Parathyroid adenoma (tissue), 2 donors: ENCODE measurements at regions not wholly inside any gene's neighbourhood (a gene's known extent, or its start where the extent isn't known, plus 50 kb on each side); places are given as distances from the start of the nearest gene placed in this dataset.

Experiments
- H2AFZ ChIP-seq: fragments of 300-600 bp; sonication (generic); one replicate; pipeline ENCODE4 v1.7.0; 2017; ENCODE audit warnings: antibody characterized with exemption, mild to moderate bottlenecking
- H3K27ac ChIP-seq: fragments of 300-600 bp; sonication (generic); one replicate; pipeline ENCODE4 v1.7.0; 2017
- H3K27me3 ChIP-seq: fragments of 300-600 bp; sonication (generic); one replicate; pipeline ENCODE4 v1.7.0; 2017; ENCODE audit warnings: low read length; ENCODE audit not compliant: control insufficient read depth, insufficient read depth
- H3K36me3 ChIP-seq: fragments of 300-600 bp; sonication (generic); one replicate; pipeline ENCODE4 v1.7.0; 2017; ENCODE audit warnings: low read length; ENCODE audit not compliant: control insufficient read depth, insufficient read depth
- H3K4me1 ChIP-seq: fragments of 300-600 bp; sonication (generic); one replicate; pipeline ENCODE4 v1.7.0; 2017; ENCODE audit warnings: control low read depth
- H3K4me2 ChIP-seq: fragments of 300-600 bp; sonication (generic); one replicate; pipeline ENCODE4 v1.7.0; 2017; ENCODE audit warnings: low read length
- H3K4me3 ChIP-seq: fragments of 300-600 bp; sonication (generic); one replicate; pipeline ENCODE4 v1.7.0; 2017; ENCODE audit warnings: low read depth, low read length
- H3K79me2 ChIP-seq: fragments of 300-600 bp; sonication (generic); one replicate; pipeline ENCODE4 v1.7.0; 2017; ENCODE audit warnings: control low read depth
- H3K9ac ChIP-seq: fragments of 300-600 bp; sonication (generic); one replicate; pipeline ENCODE4 v1.7.0; 2017; ENCODE audit warnings: mild to moderate bottlenecking
- H3K9me3 ChIP-seq: fragments of 300-600 bp; sonication (generic); one replicate; pipeline ENCODE4 v1.7.0; 2017; ENCODE audit warnings: low read length; ENCODE audit not compliant: control insufficient read depth
- TF ChIP-seq, protein P1 (sequence below): fragments of 300-600 bp; sonication (generic); IDR thresholded peaks from one replicate; pipeline ENCODE4 v1.7.0; 2017; ENCODE audit warnings: antibody characterized with exemption, mild to moderate bottlenecking
- donor health status: primary hyperparathyroidism.

- Histone ChIP-seq H2AFZ (no peak overlapping the region), H3K27ac (no peak overlapping the region), H3K36me3 (no peaks in the 10 kb centered on the region), H3K9ac (no peak overlapping the region), H3K27me3 (no peaks in the 10 kb centered on the region), H3K4me1 (no peaks in the 10 kb centered on the region), H3K4me3 (no peak overlapping the region), H3K79me2 (no peaks in the 10 kb centered on the region), H3K9me3 (no peaks in the 10 kb centered on the region), H3K4me2 (no peak overlapping the region)
- TF ChIP-seq, protein P1, sequence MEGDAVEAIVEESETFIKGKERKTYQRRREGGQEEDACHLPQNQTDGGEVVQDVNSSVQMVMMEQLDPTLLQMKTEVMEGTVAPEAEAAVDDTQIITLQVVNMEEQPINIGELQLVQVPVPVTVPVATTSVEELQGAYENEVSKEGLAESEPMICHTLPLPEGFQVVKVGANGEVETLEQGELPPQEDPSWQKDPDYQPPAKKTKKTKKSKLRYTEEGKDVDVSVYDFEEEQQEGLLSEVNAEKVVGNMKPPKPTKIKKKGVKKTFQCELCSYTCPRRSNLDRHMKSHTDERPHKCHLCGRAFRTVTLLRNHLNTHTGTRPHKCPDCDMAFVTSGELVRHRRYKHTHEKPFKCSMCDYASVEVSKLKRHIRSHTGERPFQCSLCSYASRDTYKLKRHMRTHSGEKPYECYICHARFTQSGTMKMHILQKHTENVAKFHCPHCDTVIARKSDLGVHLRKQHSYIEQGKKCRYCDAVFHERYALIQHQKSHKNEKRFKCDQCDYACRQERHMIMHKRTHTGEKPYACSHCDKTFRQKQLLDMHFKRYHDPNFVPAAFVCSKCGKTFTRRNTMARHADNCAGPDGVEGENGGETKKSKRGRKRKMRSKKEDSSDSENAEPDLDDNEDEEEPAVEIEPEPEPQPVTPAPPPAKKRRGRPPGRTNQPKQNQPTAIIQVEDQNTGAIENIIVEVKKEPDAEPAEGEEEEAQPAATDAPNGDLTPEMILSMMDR, result no peak
These were observed 1212.3 kb downstream of the BRD1 start for GRCh38 chr22:48615171-48616008.

GRCh38 chr22:48613566-48614200 is 1214.0 kb downstream of the BRD1 start:
- H3K27ac ChIP-seq, result no peak overlapping the region
- H3K9ac ChIP-seq, result no peak overlapping the region
- no peak overlapping the region for H3K4me3 ChIP-seq
- H3K9me3 ChIP-seq, result no peaks in the 10 kb centered on the region
- H3K79me2 ChIP-seq, result no peaks in the 10 kb centered on the region
- TF ChIP-seq, protein P1, result no peak
- H3K4me1 ChIP-seq, result no peaks in the 10 kb centered on the region
- H2AFZ ChIP-seq, result no peak overlapping the region
- no peaks in the 10 kb centered on the region for H3K36me3 ChIP-seq
- no peaks in the 10 kb centered on the region for H3K27me3 ChIP-seq
- no peak overlapping the region for H3K4me2 ChIP-seq

DNA sequence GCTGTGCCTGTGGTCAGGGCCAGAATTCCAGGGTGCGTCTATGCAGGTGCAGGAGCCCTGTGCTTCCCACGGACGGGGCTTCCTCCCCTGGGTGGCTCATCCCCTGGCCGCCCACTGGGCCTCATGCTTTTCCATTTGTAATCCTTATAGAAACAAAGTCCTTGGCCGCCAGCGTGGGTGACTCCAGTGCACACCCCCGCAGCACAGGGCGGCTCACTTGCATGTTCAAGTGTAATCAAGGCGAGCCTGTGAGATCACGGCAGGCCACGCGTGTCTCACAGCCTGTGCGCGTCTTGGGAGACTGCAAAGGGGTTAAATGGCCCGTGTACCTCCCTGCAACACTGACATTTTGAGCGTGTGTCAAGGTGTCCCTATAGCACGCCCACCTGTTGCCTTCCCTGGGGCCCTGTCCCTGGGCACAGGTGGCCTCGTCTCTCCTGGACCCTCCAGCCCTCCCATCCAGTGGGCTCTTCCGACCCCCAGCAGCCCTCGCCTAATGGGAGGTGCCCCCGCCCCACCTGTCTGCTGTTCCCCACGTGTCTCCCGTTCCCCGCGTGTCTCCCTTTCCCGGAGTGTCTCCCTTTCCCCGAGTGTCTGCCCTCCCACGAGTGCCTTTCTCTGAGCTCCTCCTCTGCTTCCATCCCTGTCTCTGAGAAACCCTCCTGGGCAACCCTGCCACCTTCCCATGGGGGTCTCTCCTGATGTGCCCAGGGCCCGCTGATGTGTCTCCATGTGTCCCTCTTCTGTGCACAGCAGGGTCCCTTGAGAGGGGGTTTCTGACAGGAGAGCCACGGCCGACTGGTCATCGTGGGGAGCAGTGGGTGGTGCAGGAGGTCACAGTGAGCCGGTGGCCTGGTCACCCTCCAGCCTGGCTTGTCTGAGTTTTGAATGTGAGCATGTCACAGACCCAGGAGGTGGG is 1215.3 kb downstream of the BRD1 start:
- Histone ChIP-seq H3K9ac (no peak overlapping the region), H3K27me3 (no peaks in the 10 kb centered on the region)

GRCh38 chr22:48609279-48609865 is 1218.3 kb downstream of the BRD1 start:
- no peak overlapping the region for H3K27ac ChIP-seq
- no peak overlapping the region for H3K4me3 ChIP-seq
- no peak overlapping the region for H3K9ac ChIP-seq
- H3K4me1 ChIP-seq, result no peaks in the 10 kb centered on the region
- no peaks in the 10 kb centered on the region for H3K9me3 ChIP-seq
- TF ChIP-seq, protein P1, result no peak
- H3K79me2 ChIP-seq, result no peaks in the 10 kb centered on the region
- no peak overlapping the region for H3K4me2 ChIP-seq
- H3K27me3 ChIP-seq, result no peaks in the 10 kb centered on the region
- H2AFZ ChIP-seq, result no peak overlapping the region
- H3K36me3 ChIP-seq, result no peaks in the 10 kb centered on the region

More for the DNA sequence above, 1215.3 kb downstream of the BRD1 start:
- Histone ChIP-seq H2AFZ (no peak overlapping the region), H3K4me1 (no peaks in the 10 kb centered on the region), H3K79me2 (no peaks in the 10 kb centered on the region), H3K4me2 (no peak overlapping the region), H3K27ac (no peak overlapping the region), H3K36me3 (no peaks in the 10 kb centered on the region), H3K4me3 (no peak overlapping the region), H3K9me3 (no peaks in the 10 kb centered on the region)
- TF ChIP-seq, protein P1, result no peak
